Mesodermal cell (in vitro differentiated cells): ENCODE measurements at regions not wholly inside any gene's neighbourhood (a gene's known extent, or its start where the extent isn't known, plus 50 kb on each side); places are given as distances from the start of the nearest gene placed in this dataset.

Source experiments
- H3K27ac ChIP-seq: 2 replicates; pipeline ENCODE4 v1.7.0; 2013; ENCODE audit warnings: mild to moderate bottlenecking, low read depth, low read length, moderate library complexity; ENCODE audit not compliant: severe bottlenecking
- H3K36me3 ChIP-seq: 2 replicates; pipeline ENCODE4 v1.7.1; 2013; ENCODE audit warnings: mild to moderate bottlenecking, low read length, moderate library complexity; ENCODE audit not compliant: control insufficient read depth, insufficient read depth
- H3K4me1 ChIP-seq: one replicate; pipeline ENCODE4 v1.7.1; 2013; ENCODE audit warnings: mild to moderate bottlenecking, low read length; ENCODE audit not compliant: insufficient read depth, control insufficient read depth, poor library complexity, severe bottlenecking
- H3K4me3 ChIP-seq: 2 replicates; pipeline ENCODE4 v1.7.0; 2013; ENCODE audit warnings: low read length, control low read depth, mild to moderate bottlenecking; ENCODE audit not compliant: insufficient read depth, poor library complexity, severe bottlenecking; ENCODE audit errors: extremely low read depth
- H3K9me3 ChIP-seq: 2 replicates; pipeline ENCODE4 v1.7.1; 2013; ENCODE audit warnings: mild to moderate bottlenecking, low read length, moderate library complexity; ENCODE audit not compliant: control insufficient read depth
- WGBS, 2 experiments: methylation state at CpG; one replicate each; pipeline ENCODE4 v1.1.5; 2013; ENCODE audit warnings: missing lambda C conversion rate in 2 of 2; ENCODE audit not compliant: insufficient coverage in 2 of 2; 5-methylcytosine and 5-hydroxymethylcytosine counted together

GRCh38 chr3:8206971-8207617, 294.5 kb upstream of the LMCD1 start:
- no peaks in the 10 kb centered on the region for H3K36me3 ChIP-seq
- peak overlapping the region; percentile 84 for H3K27ac ChIP-seq
- 75% methylated on average over 1 of the region's 3 CpGs; no CpG with 5 or more reads in 1 of the 2 experiments for WGBS, 2 experiments
- H3K4me3 ChIP-seq: no peak overlapping the region
- H3K9me3 ChIP-seq: peaks cover 2% of the 10 kb centered on the region
- H3K4me1 ChIP-seq: peaks cover 22% of the 10 kb centered on the region

- Histone ChIP-seq H3K4me3 (no peak overlapping the region), H3K9me3 (peaks cover 5% of the 10 kb centered on the region), H3K4me1 (peaks cover 9% of the 10 kb centered on the region), H3K36me3 (no peaks in the 10 kb centered on the region), H3K27ac (no peak overlapping the region)
- WGBS, 2 experiments: no CpG with 5 or more reads among the region's 2 CpGs
These were observed 290.7 kb upstream of the LMCD1 start for GRCh38 chr3:8210882-8211341.

- H3K4me3 ChIP-seq: no peak overlapping the region
- no peaks in the 10 kb centered on the region for H3K4me1 ChIP-seq
- H3K27ac ChIP-seq: no peak overlapping the region
- peaks cover 5% of the 10 kb centered on the region for H3K9me3 ChIP-seq
- H3K36me3 ChIP-seq: no peaks in the 10 kb centered on the region
- 80% methylated on average over 1 of the region's 4 CpGs; no CpG with 5 or more reads in 1 of the 2 experiments for WGBS, 2 experiments
These were observed 288.8 kb upstream of the LMCD1 start for GRCh38 chr3:8212794-8213193.

- 100% methylated on average over 1 of the region's 1 CpG; no CpG with 5 or more reads in 1 of the 2 experiments for WGBS, 2 experiments
- Histone ChIP-seq H3K4me1 (no peaks in the 10 kb centered on the region), H3K4me3 (no peak overlapping the region), H3K27ac (no peak overlapping the region), H3K36me3 (no peaks in the 10 kb centered on the region), H3K9me3 (peaks cover 5% of the 10 kb centered on the region)
These were observed 288.3 kb upstream of the LMCD1 start for GRCh38 chr3:8213286-8213685.

- H3K36me3 ChIP-seq: no peaks in the 10 kb centered on the region
- WGBS, 2 experiments: 88 to 90% methylated on average over 3 of the region's 3 CpGs
- H3K4me3 ChIP-seq: no peak overlapping the region
These were observed 285.8 kb upstream of the LMCD1 start for GRCh38 chr3:8215821-8216220.

GRCh38 chr3:8218353-8218940, 283.2 kb upstream of the LMCD1 start:
- WGBS, 2 experiments: 86% methylated on average over 5 of the region's 7 CpGs; no CpG with 5 or more reads in 1 of the 2 experiments
- Histone ChIP-seq H3K9me3 (no peaks in the 10 kb centered on the region), H3K4me1 (no peaks in the 10 kb centered on the region), H3K36me3 (no peaks in the 10 kb centered on the region), H3K4me3 (no peak overlapping the region), H3K27ac (no peak overlapping the region)

More at GRCh38 chr3:8215821-8216220, 285.8 kb upstream of the LMCD1 start:
- Histone ChIP-seq H3K9me3 (peaks cover 5% of the 10 kb centered on the region), H3K27ac (no peak overlapping the region), H3K4me1 (no peaks in the 10 kb centered on the region)

- no peak overlapping the region for H3K4me3 ChIP-seq
- H3K9me3 ChIP-seq: no peaks in the 10 kb centered on the region
- no peak overlapping the region for H3K27ac ChIP-seq
- H3K36me3 ChIP-seq: no peaks in the 10 kb centered on the region
- H3K4me1 ChIP-seq: no peaks in the 10 kb centered on the region
These were observed 281.3 kb upstream of the LMCD1 start for GRCh38 chr3:8220291-8220690.

- WGBS, 2 experiments: 94 to 100% methylated on average over 3 to 4 of the region's 4 CpGs
- Histone ChIP-seq H3K4me1 (no peaks in the 10 kb centered on the region), H3K27ac (no peak overlapping the region)
These were observed 277.9 kb upstream of the LMCD1 start for GRCh38 chr3:8223766-8224165.

GRCh38 chr3:8224941-8225340, 276.7 kb upstream of the LMCD1 start:
- Histone ChIP-seq H3K9me3 (no peaks in the 10 kb centered on the region), H3K4me1 (no peaks in the 10 kb centered on the region), H3K4me3 (no peak overlapping the region), H3K36me3 (no peaks in the 10 kb centered on the region), H3K27ac (no peak overlapping the region)
- 94% methylated on average over 3 to 6 of the region's 6 CpGs for whole genome bisulfite sequencing, 2 experiments

More at GRCh38 chr3:8223766-8224165, 277.9 kb upstream of the LMCD1 start:
- Histone ChIP-seq H3K4me3 (no peak overlapping the region), H3K36me3 (no peaks in the 10 kb centered on the region), H3K9me3 (no peaks in the 10 kb centered on the region)

GRCh38 chr3:8233938-8234337, 267.7 kb upstream of the LMCD1 start:
- Histone ChIP-seq H3K9me3 (no peaks in the 10 kb centered on the region), H3K27ac (no peak overlapping the region), H3K4me3 (no peak overlapping the region), H3K4me1 (no peaks in the 10 kb centered on the region), H3K36me3 (no peaks in the 10 kb centered on the region)
- no CpG with 5 or more reads among the region's 2 CpGs for WGBS, 2 experiments

- Histone ChIP-seq H3K4me1 (no peaks in the 10 kb centered on the region), H3K4me3 (no peak overlapping the region), H3K9me3 (no peaks in the 10 kb centered on the region), H3K27ac (no peak overlapping the region), H3K36me3 (no peaks in the 10 kb centered on the region)
- 100% methylated on average over 1 of the region's 3 CpGs; no CpG with 5 or more reads in 1 of the 2 experiments for WGBS, 2 experiments
These were observed 265.4 kb upstream of the LMCD1 start for GRCh38 chr3:8236264-8236663.
